ENCODE measurements at regions not wholly inside any gene's neighbourhood (a gene's known extent, or its start where the extent isn't known, plus 50 kb on each side); places are given as distances from the start of the nearest gene placed in this dataset.

- no peak for TF ChIP-seq CTCF (IDR thresholded peaks at IDR 0.05)
- TF ChIP-seq POLR2A (IDR thresholded peaks at IDR 0.05) = no peak
These were observed 603.5 kb upstream of the ADAMTS5 start for GRCh38 chr21:27570306-27570868.
